A673 (cell line): ENCODE measurements at regions not wholly inside any gene's neighbourhood (a gene's known extent, or its start where the extent isn't known, plus 50 kb on each side); places are given as distances from the start of the nearest gene placed in this dataset.

ENCODE experiments used
- EZH2 ChIP-seq: fragments of 200-600 bp; sonication (generic); IDR thresholded peaks from 2 replicates; pipeline ENCODE4 v1.6.1; 2017; ENCODE audit warnings: borderline replicate concordance, low read depth, mild to moderate bottlenecking, mixed read lengths, antibody characterized with exemption, low read length; ENCODE audit not compliant: poor library complexity, severe bottlenecking
- TF ChIP-seq, protein P1 (sequence below): fragments of 300-800, 200-600 bp; sonication (generic); conservative IDR thresholded peaks from 2 replicates; pipeline ENCODE4 v1.5.1; 2017; ENCODE audit warnings: low read depth, mild to moderate bottlenecking, antibody characterized with exemption, low read length, moderate library complexity, mixed read lengths

DNA sequence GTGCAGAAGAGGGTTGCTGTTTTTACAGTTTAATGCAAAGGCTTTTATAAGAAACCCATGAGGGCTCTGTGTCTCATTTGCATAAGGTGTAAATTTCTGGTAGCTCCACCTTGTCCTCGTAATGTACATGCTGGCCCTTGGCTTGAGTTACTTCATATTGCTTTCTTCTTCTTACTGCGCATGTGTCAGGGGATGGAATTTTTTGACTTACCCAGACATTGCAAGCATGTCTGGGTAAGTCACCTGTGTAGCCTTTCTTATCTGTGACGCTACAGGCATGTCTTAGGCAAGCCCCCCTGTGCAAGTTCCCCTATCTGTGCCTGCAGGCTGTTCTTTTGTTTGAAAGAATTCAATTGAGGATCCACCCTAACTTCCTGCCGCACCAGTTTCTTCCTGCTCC lies 274.2 kb downstream of the ETNK1 start:
- TF ChIP-seq, protein P1, sequence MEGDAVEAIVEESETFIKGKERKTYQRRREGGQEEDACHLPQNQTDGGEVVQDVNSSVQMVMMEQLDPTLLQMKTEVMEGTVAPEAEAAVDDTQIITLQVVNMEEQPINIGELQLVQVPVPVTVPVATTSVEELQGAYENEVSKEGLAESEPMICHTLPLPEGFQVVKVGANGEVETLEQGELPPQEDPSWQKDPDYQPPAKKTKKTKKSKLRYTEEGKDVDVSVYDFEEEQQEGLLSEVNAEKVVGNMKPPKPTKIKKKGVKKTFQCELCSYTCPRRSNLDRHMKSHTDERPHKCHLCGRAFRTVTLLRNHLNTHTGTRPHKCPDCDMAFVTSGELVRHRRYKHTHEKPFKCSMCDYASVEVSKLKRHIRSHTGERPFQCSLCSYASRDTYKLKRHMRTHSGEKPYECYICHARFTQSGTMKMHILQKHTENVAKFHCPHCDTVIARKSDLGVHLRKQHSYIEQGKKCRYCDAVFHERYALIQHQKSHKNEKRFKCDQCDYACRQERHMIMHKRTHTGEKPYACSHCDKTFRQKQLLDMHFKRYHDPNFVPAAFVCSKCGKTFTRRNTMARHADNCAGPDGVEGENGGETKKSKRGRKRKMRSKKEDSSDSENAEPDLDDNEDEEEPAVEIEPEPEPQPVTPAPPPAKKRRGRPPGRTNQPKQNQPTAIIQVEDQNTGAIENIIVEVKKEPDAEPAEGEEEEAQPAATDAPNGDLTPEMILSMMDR, result no peak
- TF ChIP-seq EZH2, result no peak
